Large intestine (tissue), 3 donors: ENCODE measurements at regions not wholly inside any gene's neighbourhood (a gene's known extent, or its start where the extent isn't known, plus 50 kb on each side); places are given as distances from the start of the nearest gene placed in this dataset.

Source experiments
- DNase-seq, 2 donors: peaks; one replicate each; pipeline versions ENCODE4 v3.0.0 to v3.0.0-alpha.2; 2013
- H3K27ac ChIP-seq: one replicate; pipeline ENCODE4 v1.5.1; 2013; ENCODE audit warnings: low read length
- H3K27me3 ChIP-seq: 2 replicates; pipeline ENCODE4 v1.6.1; 2013; ENCODE audit warnings: low read length; ENCODE audit not compliant: control insufficient read depth, insufficient read depth
- H3K36me3 ChIP-seq: 2 replicates; pipeline ENCODE4 v1.6.1; 2013; ENCODE audit warnings: low read length; ENCODE audit not compliant: control insufficient read depth, insufficient read depth
- H3K4me1 ChIP-seq: one replicate; pipeline ENCODE4 v1.6.1; 2013; ENCODE audit warnings: low read length; ENCODE audit not compliant: control insufficient read depth, insufficient read depth
- H3K4me3 ChIP-seq: one replicate; pipeline ENCODE4 v1.5.1; 2013; ENCODE audit warnings: low read length
- H3K9me3 ChIP-seq: one replicate; pipeline ENCODE4 v1.6.1; 2013; ENCODE audit warnings: mild to moderate bottlenecking, low read depth, low read length, moderate library complexity; ENCODE audit not compliant: control insufficient read depth
- WGBS: methylation state at CpG from one replicate; pipeline ENCODE4 v1.1.5; 2013; ENCODE audit warnings: low lambda C conversion rate; ENCODE audit not compliant: insufficient coverage; 5-methylcytosine and 5-hydroxymethylcytosine counted together

DNA sequence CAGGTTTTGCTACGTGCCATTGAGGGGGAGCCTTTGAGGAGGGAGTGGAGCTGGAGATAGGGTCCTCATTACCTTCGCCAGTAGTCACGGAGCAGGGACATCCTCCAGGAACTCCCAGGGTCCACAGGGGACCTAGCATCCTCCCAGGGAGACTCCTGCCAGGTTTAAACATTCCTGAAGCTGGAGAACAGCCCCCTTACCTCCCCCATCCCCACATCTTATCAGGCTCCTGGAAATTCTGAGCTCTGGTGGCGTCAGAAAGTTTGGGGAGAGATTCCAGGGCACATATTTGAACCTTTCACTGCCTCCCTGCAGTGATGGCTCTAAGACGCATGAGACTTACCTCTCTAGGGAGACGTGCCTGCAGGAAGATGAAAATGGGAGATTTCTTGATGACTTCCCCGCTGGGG, 192.3 kb upstream of the GSC start:
- no peak for DNase-seq
- Histone ChIP-seq H3K27me3 (peaks cover 13% of the 10 kb centered on the region), H3K27ac (no peak overlapping the region), H3K36me3 (no peaks in the 10 kb centered on the region), H3K4me3 (no peak overlapping the region), H3K9me3 (no peaks in the 10 kb centered on the region), H3K4me1 (no peaks in the 10 kb centered on the region)
- WGBS: 60% methylated on average over 1 of the region's 7 CpGs

DNA sequence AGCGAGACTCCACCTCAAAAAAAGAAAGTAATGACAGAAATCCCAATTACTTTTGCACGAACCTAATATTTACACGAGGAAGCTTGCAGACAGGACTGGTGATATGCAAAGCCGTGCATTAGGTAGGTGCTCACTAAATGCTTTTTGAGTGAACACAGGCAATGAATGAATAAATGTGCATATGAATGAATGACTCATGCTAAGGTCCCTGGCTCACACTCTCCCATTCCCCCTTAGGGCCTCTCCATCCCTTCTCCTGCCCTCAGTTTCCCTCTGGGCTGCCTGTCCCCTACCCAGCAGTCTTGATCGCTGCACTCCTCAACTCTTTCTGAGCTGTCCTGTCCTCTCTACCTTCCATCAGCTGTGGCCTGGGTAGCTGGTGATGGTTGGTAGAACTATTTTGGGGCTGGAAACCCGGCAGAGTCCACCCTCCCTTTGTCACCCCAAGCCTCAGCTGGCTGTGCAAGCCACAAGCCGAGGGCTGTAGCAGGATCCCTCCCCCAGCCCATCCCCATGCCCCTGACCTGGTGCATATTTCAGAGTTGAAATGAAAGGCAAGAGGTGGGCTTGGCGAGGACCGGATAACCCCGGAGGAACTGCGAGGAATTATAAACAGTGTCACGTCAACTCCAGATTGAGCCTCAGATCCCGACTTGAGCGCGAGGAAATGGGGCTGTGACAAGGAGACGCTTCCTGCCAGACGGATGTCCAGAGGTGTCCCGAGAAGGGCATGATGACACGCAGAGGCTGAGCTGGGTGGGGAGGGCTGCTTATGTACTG, 191.7 kb upstream of the GSC start:
- Histone ChIP-seq H3K4me1 (no peaks in the 10 kb centered on the region), H3K27ac (no peak overlapping the region), H3K9me3 (no peaks in the 10 kb centered on the region), H3K36me3 (no peaks in the 10 kb centered on the region), H3K27me3 (peaks cover 13% of the 10 kb centered on the region), H3K4me3 (no peak overlapping the region)
- WGBS: 80% methylated on average over 2 of the region's 19 CpGs
- no peak for DNase-seq

DNA sequence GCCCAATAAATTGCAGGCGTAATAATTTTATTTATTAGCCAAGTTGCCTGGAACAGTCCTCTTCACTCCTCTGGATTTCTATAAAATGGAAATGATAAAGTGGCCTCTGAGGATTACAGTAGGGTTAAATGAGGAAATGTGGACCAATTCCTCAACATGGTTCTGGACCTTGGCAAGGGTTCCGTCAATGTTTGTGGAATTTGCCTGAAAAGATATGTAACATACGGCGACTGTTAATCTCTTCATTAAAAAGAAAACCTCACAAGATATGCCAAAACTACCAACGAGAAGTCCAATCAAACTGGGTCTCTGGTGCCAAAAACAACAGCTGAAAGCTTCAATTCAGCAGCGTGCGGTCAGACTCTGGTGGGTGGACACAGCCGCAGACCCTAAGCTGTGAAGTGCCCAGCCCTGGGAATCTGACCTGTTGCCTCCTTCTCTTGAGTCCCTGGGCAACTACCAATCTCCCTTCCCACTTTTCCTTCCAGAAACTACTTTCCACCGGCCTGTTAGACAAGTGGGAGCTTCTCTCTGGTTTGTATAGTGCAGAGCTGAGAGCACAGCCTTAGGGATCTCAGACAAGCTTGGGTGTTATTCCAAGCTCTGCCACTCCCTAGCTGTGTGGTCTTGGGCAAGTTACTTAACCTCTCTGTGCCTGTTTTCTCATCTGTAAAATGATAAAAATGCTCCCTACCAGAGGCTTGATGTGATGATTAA, 190.5 kb upstream of the GSC start:
- no peak for DNase-seq
- Histone ChIP-seq H3K36me3 (no peaks in the 10 kb centered on the region), H3K4me1 (no peaks in the 10 kb centered on the region), H3K4me3 (no peak overlapping the region), H3K27me3 (peaks cover 13% of the 10 kb centered on the region), H3K27ac (no peak overlapping the region), H3K9me3 (no peaks in the 10 kb centered on the region)
- WGBS: no CpG with 5 or more reads among the region's 9 CpGs

DNA sequence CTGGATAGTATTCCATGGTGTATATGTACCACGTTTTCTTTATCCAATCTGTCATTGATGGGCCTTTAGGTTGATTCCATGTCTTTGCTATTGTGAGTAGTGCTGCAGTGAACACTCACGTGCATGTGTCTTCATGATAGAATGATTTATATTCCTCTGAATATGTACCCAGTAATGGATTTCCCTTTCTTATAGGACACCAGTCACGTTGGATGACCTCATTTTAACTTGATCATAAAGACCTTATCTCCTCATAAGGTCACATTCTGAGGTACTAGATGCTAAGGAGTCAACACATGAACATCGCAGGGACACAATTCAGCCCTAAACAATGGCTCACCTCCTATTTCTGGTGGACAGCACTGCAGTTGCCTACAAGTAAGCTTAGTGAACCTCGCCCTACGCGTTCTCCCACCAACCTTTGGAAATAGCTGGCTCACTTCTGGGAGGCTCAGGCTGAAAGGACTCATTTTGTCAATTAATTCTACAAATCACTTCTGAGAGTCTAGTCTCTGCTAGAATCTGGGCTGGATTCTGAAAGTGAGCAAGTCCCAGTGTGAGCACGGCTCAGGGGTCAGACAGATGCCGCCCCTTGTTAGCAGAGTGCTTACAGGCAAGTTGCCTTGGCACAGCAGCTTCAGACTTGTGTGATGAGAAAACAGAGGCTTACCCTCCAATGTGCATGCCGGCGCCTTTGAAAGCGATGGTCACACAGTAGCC, 183.8 kb upstream of the GSC start:
- no peaks in the 10 kb centered on the region for H3K9me3 ChIP-seq
- WGBS: 50% methylated on average over 2 of the region's 12 CpGs
- H3K27me3 ChIP-seq: no peaks in the 10 kb centered on the region
- no peak overlapping the region for H3K4me3 ChIP-seq
- no peak for DNase-seq
- H3K27ac ChIP-seq: no peak overlapping the region
- no peaks in the 10 kb centered on the region for H3K36me3 ChIP-seq
- no peaks in the 10 kb centered on the region for H3K4me1 ChIP-seq

DNA sequence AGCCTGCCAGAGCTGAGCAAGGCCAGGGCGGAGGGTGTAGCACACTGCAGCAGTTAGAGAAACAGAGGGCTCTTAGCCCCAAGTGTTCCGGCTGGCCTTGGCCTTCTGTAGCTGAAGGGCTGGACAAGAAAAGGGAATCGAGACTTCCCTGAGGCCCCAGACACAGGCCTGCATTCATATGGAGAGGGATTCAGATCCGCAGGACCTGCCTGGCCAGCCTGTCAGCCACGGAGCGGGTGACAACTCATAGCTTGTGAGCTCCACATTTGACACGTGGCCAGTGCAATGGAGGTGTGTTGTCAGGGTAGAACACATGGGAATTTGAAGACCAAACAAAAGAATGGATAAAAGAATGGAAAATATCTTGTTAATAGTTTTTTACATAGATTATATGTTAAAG, 182.2 kb upstream of the GSC start:
- no peaks in the 10 kb centered on the region for H3K9me3 ChIP-seq
- no peaks in the 10 kb centered on the region for H3K36me3 ChIP-seq
- no peak for DNase-seq
- no CpG with 5 or more reads among the region's 7 CpGs for WGBS
- H3K4me1 ChIP-seq: no peaks in the 10 kb centered on the region
- H3K27me3 ChIP-seq: no peaks in the 10 kb centered on the region
- H3K4me3 ChIP-seq: no peak overlapping the region
- no peak overlapping the region for H3K27ac ChIP-seq

DNA sequence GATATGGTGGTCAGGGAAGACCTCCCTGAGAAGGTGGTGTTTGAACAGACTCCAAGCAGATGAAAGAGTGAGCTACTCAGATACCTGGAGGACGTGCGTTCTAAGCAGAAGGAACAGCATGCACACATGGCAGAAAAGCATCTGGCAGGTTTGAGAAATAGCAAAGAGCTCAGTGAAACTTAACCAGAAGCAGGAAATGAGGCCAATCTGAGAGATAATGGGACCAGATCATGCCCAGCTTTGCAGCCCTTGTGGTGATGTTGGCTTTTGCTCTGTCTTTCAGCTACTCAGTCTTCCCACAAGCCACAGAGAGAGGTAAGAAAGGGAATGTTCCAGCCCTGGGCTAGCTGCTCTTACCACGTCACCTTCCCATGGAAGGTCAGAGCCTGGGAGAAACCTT, 176.3 kb upstream of the GSC start:
- Histone ChIP-seq H3K27me3 (no peaks in the 10 kb centered on the region), H3K9me3 (no peaks in the 10 kb centered on the region), H3K4me1 (no peaks in the 10 kb centered on the region), H3K36me3 (no peaks in the 10 kb centered on the region), H3K4me3 (no peak overlapping the region), H3K27ac (no peak overlapping the region)
- DNase-seq: no peak
- no CpG with 5 or more reads among the region's 3 CpGs for WGBS

DNA sequence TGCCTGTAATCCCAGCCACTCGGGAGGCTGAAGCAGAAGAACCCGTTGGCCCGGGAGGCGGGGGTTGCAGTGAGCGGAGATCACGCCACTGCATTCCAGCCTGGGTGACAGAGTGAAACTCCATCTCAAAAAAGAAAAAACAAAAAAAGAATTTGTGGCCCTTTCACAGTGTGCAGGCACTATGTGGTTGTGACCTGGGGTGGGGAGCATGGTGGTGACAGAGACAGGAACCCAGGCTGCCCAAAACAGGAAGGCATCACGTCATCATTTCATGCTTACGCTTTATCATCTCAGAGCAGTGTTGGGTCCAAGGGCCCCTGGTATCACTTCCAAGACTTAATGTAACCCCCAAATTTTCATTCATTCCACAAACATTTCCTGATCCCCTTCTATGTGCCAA, 175.7 kb upstream of the GSC start:
- no CpG with 5 or more reads among the region's 8 CpGs for WGBS
- no peak overlapping the region for H3K27ac ChIP-seq
- H3K4me3 ChIP-seq: no peak overlapping the region
- H3K4me1 ChIP-seq: no peaks in the 10 kb centered on the region
- no peaks in the 10 kb centered on the region for H3K27me3 ChIP-seq
- H3K9me3 ChIP-seq: no peaks in the 10 kb centered on the region
- no peaks in the 10 kb centered on the region for H3K36me3 ChIP-seq
- no peak for DNase-seq

DNA sequence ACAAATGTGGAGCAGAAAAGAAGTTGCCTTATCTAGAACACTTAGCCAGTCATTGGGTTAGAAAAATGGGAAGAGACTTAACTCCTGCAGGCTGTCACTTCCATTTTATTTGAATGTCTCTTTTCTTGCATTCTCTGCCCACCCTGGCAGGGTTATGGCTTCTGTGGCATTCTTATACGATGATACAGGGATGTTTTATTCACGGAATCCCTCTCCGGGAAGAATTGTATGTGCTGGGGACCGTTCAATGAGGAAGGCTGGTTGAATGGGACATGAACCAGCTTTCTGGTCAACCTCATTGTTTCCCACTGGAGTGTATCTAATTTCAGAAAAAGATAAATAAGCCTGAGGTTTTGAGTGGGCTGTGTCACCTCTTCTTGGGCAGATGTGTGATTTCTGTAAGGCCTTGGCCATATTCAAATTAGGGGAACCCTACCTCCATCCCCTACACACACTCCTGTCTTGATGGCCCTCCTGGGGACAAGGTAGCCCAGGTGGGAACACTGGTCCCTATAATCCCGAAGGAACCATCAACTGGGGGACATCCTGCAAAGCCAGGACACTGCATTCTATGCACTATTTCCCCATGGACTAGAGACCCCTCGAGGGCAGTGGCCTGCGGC, 174.8 kb upstream of the GSC start:
- Histone ChIP-seq H3K27ac (no peak overlapping the region), H3K4me3 (no peak overlapping the region), H3K9me3 (no peaks in the 10 kb centered on the region), H3K27me3 (no peaks in the 10 kb centered on the region), H3K4me1 (no peaks in the 10 kb centered on the region), H3K36me3 (no peaks in the 10 kb centered on the region)
- WGBS: no CpG with 5 or more reads among the region's 7 CpGs
- DNase-seq: no peak

DNA sequence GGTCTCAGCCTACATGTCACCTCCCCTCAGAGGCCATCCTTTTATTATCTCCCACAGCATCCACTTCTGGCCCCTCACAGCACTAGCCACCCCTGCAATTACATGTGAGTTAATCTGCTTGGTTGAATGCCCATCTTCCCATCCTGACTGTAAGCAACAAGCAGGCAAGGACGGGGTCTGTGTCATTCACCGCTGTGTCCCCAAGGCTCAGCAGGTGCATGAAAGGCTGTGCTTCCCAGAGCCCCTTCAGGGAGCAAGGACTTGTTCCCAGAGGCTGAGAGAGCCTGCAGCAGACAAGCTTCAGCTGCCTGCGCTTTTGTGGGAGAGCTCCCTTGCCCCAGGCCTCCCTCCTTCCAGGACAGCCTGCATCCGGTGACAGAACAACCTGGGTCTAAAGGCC, 172.7 kb upstream of the GSC start:
- H3K4me1 ChIP-seq: no peaks in the 10 kb centered on the region
- no CpG with 5 or more reads among the region's 4 CpGs for WGBS

DNA sequence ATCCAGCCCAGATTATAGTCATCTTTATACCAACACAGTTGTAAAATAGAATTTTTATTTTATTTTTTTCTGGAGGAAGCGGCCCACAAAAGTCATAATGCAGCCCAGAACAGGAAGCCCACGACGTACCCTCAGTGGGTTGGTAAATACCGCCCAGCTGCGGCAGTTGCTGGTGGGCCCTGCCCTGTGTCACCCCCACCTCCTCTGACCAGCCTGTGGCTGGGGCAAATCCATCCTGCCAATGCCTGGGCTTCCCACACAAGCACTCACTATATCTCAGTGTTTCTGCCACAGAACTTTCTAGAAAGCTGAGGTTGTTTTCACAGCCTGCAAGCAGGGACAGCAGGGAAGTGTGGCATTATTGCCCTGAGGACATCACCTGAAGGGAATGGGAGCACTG, 171.4 kb upstream of the GSC start:
- Histone ChIP-seq H3K9me3 (peaks cover 4% of the 10 kb centered on the region), H3K4me3 (no peak overlapping the region), H3K27ac (no peak overlapping the region), H3K27me3 (no peaks in the 10 kb centered on the region), H3K4me1 (no peaks in the 10 kb centered on the region), H3K36me3 (no peaks in the 10 kb centered on the region)
- WGBS: no CpG with 5 or more reads among the region's 5 CpGs
- DNase-seq: no peak

More for the DNA sequence above, 172.7 kb upstream of the GSC start:
- no peak for DNase-seq
- Histone ChIP-seq H3K4me3 (no peak overlapping the region), H3K9me3 (peaks cover 4% of the 10 kb centered on the region), H3K36me3 (no peaks in the 10 kb centered on the region), H3K27me3 (no peaks in the 10 kb centered on the region), H3K27ac (no peak overlapping the region)
